Nephron (organoid): ENCODE measurements at regions not wholly inside any gene's neighbourhood (a gene's known extent, or its start where the extent isn't known, plus 50 kb on each side); places are given as distances from the start of the nearest gene placed in this dataset.

Source experiments
- H3K27ac Mint-ChIP-seq, 3 experiments: 2 replicates each; pipeline ENCODE4 v1.8.0; 2020; ENCODE audit warnings: mixed read lengths in 3 of 3, mild to moderate bottlenecking in 2 of 3, moderate library complexity in 1 of 3
- H3K27me3 Mint-ChIP-seq: 2 replicates; pipeline ENCODE4 v1.8.0; 2021; ENCODE audit warnings: low read depth, mild to moderate bottlenecking, moderate library complexity, mixed read lengths
- H3K36me3 Mint-ChIP-seq: 2 replicates; pipeline ENCODE4 v1.8.0; 2020; ENCODE audit warnings: low read depth, mixed read lengths
- H3K4me1 Mint-ChIP-seq: 2 replicates; pipeline ENCODE4 v1.8.0; 2020; ENCODE audit warnings: mixed read lengths
- H3K4me3 Mint-ChIP-seq, 3 experiments: 2 replicates each; pipeline ENCODE4 v1.8.0; 2020; ENCODE audit warnings: mild to moderate bottlenecking in 3 of 3, mixed read lengths in 3 of 3, moderate library complexity in 2 of 3
- H3K9me3 Mint-ChIP-seq: 2 replicates; pipeline ENCODE4 v1.8.0; 2020; ENCODE audit warnings: mixed read lengths
- CTCF ChIP-seq, 3 experiments: fragments of 200-600 bp; sonication (generic); IDR thresholded peaks; one replicate each; pipeline ENCODE4 v1.5.0; 2021; ENCODE audit warnings: antibody characterized with exemption in 3 of 3; ENCODE audit not compliant: unreplicated experiment in 3 of 3

GRCh38 chr15:87716422-87716821 lies 540.1 kb downstream of the NTRK3 start:
- TF ChIP-seq CTCF (IDR thresholded peaks at IDR 0.05; ENCODE audit: unreplicated experiment in 3 of 3): no peak
- Mint-ChIP-seq H3K27me3 (peaks cover 19% of the 10 kb centered on the region), H3K4me3 (no peak overlapping the region), H3K4me1 (peaks cover 10% of the 10 kb centered on the region), H3K9me3 (no peaks in the 10 kb centered on the region), H3K27ac (no peak overlapping the region), H3K36me3 (no peaks in the 10 kb centered on the region)

GRCh38 chr15:87715252-87715651 lies 541.3 kb downstream of the NTRK3 start:
- TF ChIP-seq CTCF (IDR thresholded peaks at IDR 0.05; ENCODE audit: unreplicated experiment in 3 of 3): no peak

GRCh38 chr15:87713475-87713879 lies 543.1 kb downstream of the NTRK3 start:
- H3K4me1 Mint-ChIP-seq: peaks cover 26% of the 10 kb centered on the region
- TF ChIP-seq CTCF (IDR thresholded peaks at IDR 0.05; ENCODE audit: unreplicated experiment in 3 of 3): no peak
- no peak overlapping the region for H3K27ac Mint-ChIP-seq
- H3K9me3 Mint-ChIP-seq: no peaks in the 10 kb centered on the region
- H3K27me3 Mint-ChIP-seq: peaks cover 19% of the 10 kb centered on the region
- no peak overlapping the region for H3K4me3 Mint-ChIP-seq
- H3K36me3 Mint-ChIP-seq: no peaks in the 10 kb centered on the region

More at GRCh38 chr15:87715252-87715651, 541.3 kb downstream of the NTRK3 start:
- H3K36me3 Mint-ChIP-seq: no peaks in the 10 kb centered on the region
- H3K27me3 Mint-ChIP-seq: peaks cover 19% of the 10 kb centered on the region
- H3K4me3 Mint-ChIP-seq: no peak overlapping the region
- H3K27ac Mint-ChIP-seq: no peak overlapping the region
- peaks cover 21% of the 10 kb centered on the region for H3K4me1 Mint-ChIP-seq
- H3K9me3 Mint-ChIP-seq: no peaks in the 10 kb centered on the region

- Mint-ChIP-seq H3K4me3 (no peak overlapping the region), H3K27ac (peak overlapping the region in 2 of 3 experiments; percentile 40 to 85), H3K4me1 (peaks cover 26% of the 10 kb centered on the region), H3K36me3 (no peaks in the 10 kb centered on the region), H3K27me3 (peaks cover 14% of the 10 kb centered on the region), H3K9me3 (no peaks in the 10 kb centered on the region)
- TF ChIP-seq CTCF (IDR thresholded peaks at IDR 0.05; ENCODE audit: unreplicated experiment in 3 of 3): no peak
These were observed 544.3 kb downstream of the NTRK3 start for GRCh38 chr15:87712211-87712610.

GRCh38 chr15:87711026-87711425 lies 545.5 kb downstream of the NTRK3 start:
- H3K9me3 Mint-ChIP-seq: no peaks in the 10 kb centered on the region
- no peak for TF ChIP-seq CTCF (IDR thresholded peaks at IDR 0.05; ENCODE audit: unreplicated experiment in 3 of 3)
- H3K27ac Mint-ChIP-seq: peak overlapping the region; percentile 12 to 85 (median 84)
- peaks cover 26% of the 10 kb centered on the region for H3K4me1 Mint-ChIP-seq
- peaks cover 9% of the 10 kb centered on the region for H3K27me3 Mint-ChIP-seq
- H3K36me3 Mint-ChIP-seq: no peaks in the 10 kb centered on the region
- H3K4me3 Mint-ChIP-seq: peak overlapping the region in 2 of 3 experiments; percentile 0 to 11

GRCh38 chr15:87710406-87710805 lies 546.1 kb downstream of the NTRK3 start:
- no peak for TF ChIP-seq CTCF (IDR thresholded peaks at IDR 0.05; ENCODE audit: unreplicated experiment in 3 of 3)
- Mint-ChIP-seq H3K27ac (peak overlapping the region in 2 of 3 experiments; percentile 84 to 85), H3K4me1 (peaks cover 26% of the 10 kb centered on the region), H3K27me3 (peaks cover 3% of the 10 kb centered on the region), H3K4me3 (peak overlapping the region in 1 of 3 experiments; percentile 31), H3K9me3 (no peaks in the 10 kb centered on the region), H3K36me3 (no peaks in the 10 kb centered on the region)
